Omental fat pad (tissue), 3 donors: ENCODE measurements at regions not wholly inside any gene's neighbourhood (a gene's known extent, or its start where the extent isn't known, plus 50 kb on each side); places are given as distances from the start of the nearest gene placed in this dataset.
"Not testable (repeated sequence)": the region's sequence is repeated elsewhere in the genome, so short reads cannot be mapped to it uniquely, and the experiment has no call there.

ENCODE experiments used
- ATAC-seq: fragments of 150-250 bp; one replicate; pipeline ENCODE4 v1.9.1; 2016; ENCODE audit warnings: mild to moderate bottlenecking, moderate library complexity; ENCODE audit not compliant: low FRiP score
- DNase-seq: peaks from one replicate; pipeline ENCODE4 v3.0.0-alpha.2; 2019; ENCODE audit warnings: low spot score
- TF ChIP-seq, protein P1 (sequence below), 3 donors: fragments of 450-650 bp; IDR thresholded peaks; one replicate each; pipeline ENCODE4 v1.5.1; 2016 to 2017; ENCODE audit warnings: antibody characterized with exemption in 3 of 3, mild to moderate bottlenecking in 3 of 3, moderate library complexity in 2 of 3

- TF ChIP-seq, protein P1, sequence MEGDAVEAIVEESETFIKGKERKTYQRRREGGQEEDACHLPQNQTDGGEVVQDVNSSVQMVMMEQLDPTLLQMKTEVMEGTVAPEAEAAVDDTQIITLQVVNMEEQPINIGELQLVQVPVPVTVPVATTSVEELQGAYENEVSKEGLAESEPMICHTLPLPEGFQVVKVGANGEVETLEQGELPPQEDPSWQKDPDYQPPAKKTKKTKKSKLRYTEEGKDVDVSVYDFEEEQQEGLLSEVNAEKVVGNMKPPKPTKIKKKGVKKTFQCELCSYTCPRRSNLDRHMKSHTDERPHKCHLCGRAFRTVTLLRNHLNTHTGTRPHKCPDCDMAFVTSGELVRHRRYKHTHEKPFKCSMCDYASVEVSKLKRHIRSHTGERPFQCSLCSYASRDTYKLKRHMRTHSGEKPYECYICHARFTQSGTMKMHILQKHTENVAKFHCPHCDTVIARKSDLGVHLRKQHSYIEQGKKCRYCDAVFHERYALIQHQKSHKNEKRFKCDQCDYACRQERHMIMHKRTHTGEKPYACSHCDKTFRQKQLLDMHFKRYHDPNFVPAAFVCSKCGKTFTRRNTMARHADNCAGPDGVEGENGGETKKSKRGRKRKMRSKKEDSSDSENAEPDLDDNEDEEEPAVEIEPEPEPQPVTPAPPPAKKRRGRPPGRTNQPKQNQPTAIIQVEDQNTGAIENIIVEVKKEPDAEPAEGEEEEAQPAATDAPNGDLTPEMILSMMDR (IDR thresholded peaks at IDR 0.05), result no peak
- no peak for DNase-seq
- ATAC-seq, result peak; percentile 83
These were observed 1888.3 kb upstream of the CELF4 start for GRCh38 chr18:39453882-39454281.

- DNase-seq, result no peak
- TF ChIP-seq, protein P1 (IDR thresholded peaks at IDR 0.05), result no peak
- ATAC-seq, result no peak
These were observed 1887.8 kb upstream of the CELF4 start for GRCh38 chr18:39453356-39453755.

GRCh38 chr18:39450958-39451357 is 1885.4 kb upstream of the CELF4 start:
- ATAC-seq (no peak), DNase-seq (no peak)
- TF ChIP-seq, protein P1 (IDR thresholded peaks at IDR 0.05), result no peak

- no peak for ATAC-seq
- TF ChIP-seq, protein P1 (IDR thresholded peaks at IDR 0.05), result no peak
- no peak for DNase-seq
These were observed 1884.0 kb upstream of the CELF4 start for GRCh38 chr18:39449566-39449965.

- TF ChIP-seq, protein P1 (IDR thresholded peaks at IDR 0.05), result no peak
- DNase-seq (no peak), ATAC-seq (no peak)
These were observed 1883.3 kb upstream of the CELF4 start for GRCh38 chr18:39448942-39449341.

DNA sequence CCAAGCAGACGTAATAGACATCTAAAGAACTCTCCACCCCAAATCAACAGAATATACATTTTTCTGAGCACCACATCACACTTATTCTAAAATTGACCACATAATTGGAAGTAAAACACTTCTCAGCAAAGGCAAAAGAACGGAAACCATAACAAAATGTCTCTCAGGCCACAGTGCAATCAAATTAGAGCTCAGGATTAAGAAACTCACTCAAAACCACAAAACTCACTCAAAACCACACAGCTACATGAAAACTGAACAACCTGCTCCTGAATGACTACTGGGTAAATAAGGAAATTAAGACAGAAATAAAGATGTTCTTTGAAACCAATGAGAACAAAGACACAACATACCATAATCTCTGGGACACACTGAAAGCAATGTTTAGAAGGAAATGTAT is 1879.4 kb upstream of the CELF4 start:
- not testable (repeated sequence) for ATAC-seq, DNase-seq

GRCh38 chr18:39441648-39442047 is 1876.0 kb upstream of the CELF4 start:
- ATAC-seq, result no peak
- TF ChIP-seq, protein P1 (IDR thresholded peaks at IDR 0.05), result no peak
- DNase-seq, result no peak

GRCh38 chr18:39435996-39436395 is 1870.4 kb upstream of the CELF4 start:
- DNase-seq, result no peak
- ATAC-seq, result no peak
- TF ChIP-seq, protein P1 (IDR thresholded peaks at IDR 0.05), result no peak
